Stimulated activated CD4-positive, alpha-beta T cell treated with anti-CD3 and anti-CD28 coated beads, Interleukin-4, amount 100 ng/mL, for 1 hour (primary cell): ENCODE measurements at regions not wholly inside any gene's neighbourhood (a gene's known extent, or its start where the extent isn't known, plus 50 kb on each side); places are given as distances from the start of the nearest gene placed in this dataset.

Experiments used
- DNase-seq: peaks from one replicate; pipeline ENCODE4 v3.0.0-alpha.2; 2020

- DNase-seq = no peak
Observed at GRCh38 chr7:144910411-144910810, 74.6 kb upstream of the TPK1 start.

GRCh38 chr7:144908943-144909556 lies 73.2 kb upstream of the TPK1 start:
- no peak for DNase-seq

GRCh38 chr7:144908324-144908723 lies 72.5 kb upstream of the TPK1 start:
- DNase-seq = no peak

- DNase-seq = no peak
Observed at GRCh38 chr7:144907577-144907976, 71.7 kb upstream of the TPK1 start.

GRCh38 chr7:144903201-144903600 lies 67.3 kb upstream of the TPK1 start:
- no peak for DNase-seq

GRCh38 chr7:144892761-144893160 lies 56.9 kb upstream of the TPK1 start:
- no peak for DNase-seq
